ENCODE measurements at regions not wholly inside any gene's neighbourhood (a gene's known extent, or its start where the extent isn't known, plus 50 kb on each side); places are given as distances from the start of the nearest gene placed in this dataset.

GRCh38 chr7:155901176-155901575 is 88.9 kb upstream of the SHH start:
- TF ChIP-seq POLR2A (IDR thresholded peaks at IDR 0.05) = no peak
- no peak for TF ChIP-seq CTCF (IDR thresholded peaks at IDR 0.05)
- no peak for TF ChIP-seq POLR2AphosphoS5 (IDR thresholded peaks at IDR 0.05)
- no peak for TF ChIP-seq EP300 (IDR thresholded peaks at IDR 0.05)
- no peak overlapping the region for H3K4me3 ChIP-seq
- H3K27ac ChIP-seq = no peak overlapping the region
- H3K27me3 ChIP-seq = peaks cover 5% of the 10 kb centered on the region
- H3K36me3 ChIP-seq = no peaks in the 10 kb centered on the region
- H3K4me1 ChIP-seq = no peaks in the 10 kb centered on the region
- peaks cover 0 to 19% (median 0%) of the 10 kb centered on the region in 3 donors for H3K9me3 ChIP-seq
- no peak for ATAC-seq
- WGBS, 2 donors (ENCODE audit: low coverage in 1 of 2) = no CpG with 5 or more reads among the region's 11 CpGs

- no peaks in the 10 kb centered on the region for H3K4me1 ChIP-seq
- WGBS, 2 donors (ENCODE audit: low coverage in 1 of 2) = 71 to 80% methylated on average over 1 to 4 of the region's 4 CpGs
- no peak overlapping the region for H3K27ac ChIP-seq
- no peaks in the 10 kb centered on the region for H3K36me3 ChIP-seq
- TF ChIP-seq POLR2A (IDR thresholded peaks at IDR 0.05) = no peak
- no peak for TF ChIP-seq CTCF (IDR thresholded peaks at IDR 0.05)
- TF ChIP-seq EP300 (IDR thresholded peaks at IDR 0.05) = no peak
- TF ChIP-seq POLR2AphosphoS5 (IDR thresholded peaks at IDR 0.05) = no peak
- H3K4me3 ChIP-seq = no peak overlapping the region
- no peak for ATAC-seq
- H3K9me3 ChIP-seq = peaks cover 0 to 19% (median 0%) of the 10 kb centered on the region in 3 donors
- H3K27me3 ChIP-seq = peaks cover 5% of the 10 kb centered on the region
Observed at GRCh38 chr7:155899596-155899995, 87.3 kb upstream of the SHH start.

GRCh38 chr7:155897758-155898386 is 85.6 kb upstream of the SHH start:
- H3K27me3 ChIP-seq = peaks cover 5% of the 10 kb centered on the region
- H3K9me3 ChIP-seq = peaks cover 0 to 19% (median 0%) of the 10 kb centered on the region in 3 donors
- no peak overlapping the region for H3K4me3 ChIP-seq
- no peak for ATAC-seq
- WGBS, 2 donors (ENCODE audit: low coverage in 1 of 2) = 72 to 84% methylated on average over 13 to 14 of the region's 16 CpGs
- TF ChIP-seq POLR2AphosphoS5 (IDR thresholded peaks at IDR 0.05) = no peak
- no peak for TF ChIP-seq POLR2A (IDR thresholded peaks at IDR 0.05)
- no peak for TF ChIP-seq CTCF (IDR thresholded peaks at IDR 0.05)
- TF ChIP-seq EP300 (IDR thresholded peaks at IDR 0.05) = no peak
- no peak overlapping the region for H3K27ac ChIP-seq
- no peaks in the 10 kb centered on the region for H3K36me3 ChIP-seq
- no peaks in the 10 kb centered on the region for H3K4me1 ChIP-seq

- Histone ChIP-seq H3K27ac (no peak overlapping the region), H3K4me1 (no peaks in the 10 kb centered on the region), H3K4me3 (no peak overlapping the region), H3K9me3 (peaks cover 0 to 19% (median 0%) of the 10 kb centered on the region in 3 donors), H3K27me3 (peaks cover 5% of the 10 kb centered on the region), H3K36me3 (no peaks in the 10 kb centered on the region)
- no peak for TF ChIP-seq POLR2AphosphoS5 (IDR thresholded peaks at IDR 0.05)
- no peak for TF ChIP-seq EP300 (IDR thresholded peaks at IDR 0.05)
- no peak for TF ChIP-seq POLR2A (IDR thresholded peaks at IDR 0.05)
- TF ChIP-seq CTCF (IDR thresholded peaks at IDR 0.05) = no peak
- 79% methylated on average over 4 to 5 of the region's 6 CpGs for WGBS, 2 donors (ENCODE audit: low coverage in 1 of 2)
- ATAC-seq = no peak
Observed at GRCh38 chr7:155896531-155897263, 84.4 kb upstream of the SHH start.

GRCh38 chr7:155893664-155894063 is 81.4 kb upstream of the SHH start:
- H3K27ac ChIP-seq = no peak overlapping the region
- 80 to 86% methylated on average over 1 of the region's 6 CpGs for WGBS, 2 donors (ENCODE audit: low coverage in 1 of 2)
- peaks cover 12% of the 10 kb centered on the region for H3K27me3 ChIP-seq
- H3K9me3 ChIP-seq = no peaks in the 10 kb centered on the region
- H3K4me1 ChIP-seq = no peaks in the 10 kb centered on the region
- no peak for ATAC-seq
- no peak overlapping the region for H3K4me3 ChIP-seq
- no peaks in the 10 kb centered on the region for H3K36me3 ChIP-seq
- TF ChIP-seq CTCF (IDR thresholded peaks at IDR 0.05) (no peak), EP300 (IDR thresholded peaks at IDR 0.05) (no peak), POLR2A (IDR thresholded peaks at IDR 0.05) (no peak), POLR2AphosphoS5 (IDR thresholded peaks at IDR 0.05) (no peak)
